Stomach (tissue), 4 donors: ENCODE measurements at regions not wholly inside any gene's neighbourhood (a gene's known extent, or its start where the extent isn't known, plus 50 kb on each side); places are given as distances from the start of the nearest gene placed in this dataset.

Source experiments
- CTCF ChIP-seq, 7 experiments: fragments of 450-650 bp in 4 of 7; fragments of 200-600 bp in 3 of 7; sonication (generic) in 3 of 7; IDR thresholded peaks; one replicate each; pipeline ENCODE4 v1.5.1; 2016 to 2019; ENCODE audit warnings: antibody characterized with exemption in 7 of 7, control low read depth in 2 of 7, mild to moderate bottlenecking in 1 of 7
- EP300 ChIP-seq: sonication (generic); formaldehyde crosslinking; IDR thresholded peaks from one replicate; pipeline ENCODE4 v1.6.1; 2017; ENCODE audit warnings: antibody characterized with exemption

GRCh38 chr13:75996582-75996981 is 360.5 kb downstream of the LMO7 start:
- TF ChIP-seq CTCF (IDR thresholded peaks at IDR 0.05) (no peak), EP300 (no peak)
